Activated T-helper 2 cell treated with anti-CD3 and anti-CD28 coated beads, Interferon-gamma antibody, Interleukin-2, Interleukin-4, amounts not matched to agents 10 μg/mL and 5 μg/mL and 100 μg/mL, durations not matched to agents 14 hours and 24 hours and 36 hours (primary cell): ENCODE measurements at regions not wholly inside any gene's neighbourhood (a gene's known extent, or its start where the extent isn't known, plus 50 kb on each side); places are given as distances from the start of the nearest gene placed in this dataset.
"Not testable (repeated sequence)": the region's sequence is repeated elsewhere in the genome, so short reads cannot be mapped to it uniquely, and the experiment has no call there.

Experiments
- DNase-seq: peaks from one replicate; pipeline ENCODE4 v3.0.0; 2021; ENCODE audit warnings: low spot score
- H3K27ac Mint-ChIP-seq: one replicate; pipeline ENCODE4 v1.8.0; 2021; ENCODE audit warnings: mixed read lengths
- H3K27me3 Mint-ChIP-seq: one replicate; pipeline ENCODE4 v1.8.0; 2021; ENCODE audit warnings: low read depth, mixed read lengths
- H3K36me3 Mint-ChIP-seq: one replicate; pipeline ENCODE4 v1.8.0; 2021; ENCODE audit warnings: low read depth, mixed read lengths
- H3K4me1 Mint-ChIP-seq: one replicate; pipeline ENCODE4 v1.8.0; 2021; ENCODE audit warnings: low read depth, mixed read lengths
- H3K4me3 Mint-ChIP-seq: one replicate; pipeline ENCODE4 v1.8.0; 2021; ENCODE audit warnings: low read depth, mild to moderate bottlenecking, moderate library complexity, mixed read lengths
- H3K9me3 Mint-ChIP-seq: one replicate; pipeline ENCODE4 v1.8.0; 2021; ENCODE audit warnings: mixed read lengths
- intact Hi-C: fragments of 100-400 bp; cut with micrococcal nuclease; formaldehyde crosslinking; loops from one replicate; pipeline ENCODE4 v1.15.1; 2023

- Mint-ChIP-seq H3K27ac (no peak overlapping the region), H3K27me3 (peaks cover 2% of the 10 kb centered on the region), H3K4me1 (peaks cover 2% of the 10 kb centered on the region), H3K4me3 (no peak overlapping the region), H3K9me3 (no peaks in the 10 kb centered on the region), H3K36me3 (no peaks in the 10 kb centered on the region)
- no peak for DNase-seq
- intact Hi-C loops, result loop anchor here (2.0 to 5.0 kb wide), 2 partner anchors 116 to 457 kb away; no protein-coding TSS in a partner anchor
Measured at GRCh38 chr1:181936269-181936668, 125.2 kb downstream of the ZNF648 start.

- H3K4me1 Mint-ChIP-seq, result no peaks in the 10 kb centered on the region
- no peak for DNase-seq
- peaks cover 6% of the 10 kb centered on the region for H3K27me3 Mint-ChIP-seq
- H3K9me3 Mint-ChIP-seq, result no peaks in the 10 kb centered on the region
- H3K27ac Mint-ChIP-seq, result no peak overlapping the region
- H3K4me3 Mint-ChIP-seq, result no peak overlapping the region
- no peaks in the 10 kb centered on the region for H3K36me3 Mint-ChIP-seq
- intact Hi-C loops, result no loop called here
Measured at GRCh38 chr1:181931873-181932272, 129.6 kb downstream of the ZNF648 start.

- no peaks in the 10 kb centered on the region for H3K36me3 Mint-ChIP-seq
- H3K4me3 Mint-ChIP-seq, result no peak overlapping the region
- peaks cover 12% of the 10 kb centered on the region for H3K27me3 Mint-ChIP-seq
- intact Hi-C loops, result no loop called here
- DNase-seq, result no peak
- no peaks in the 10 kb centered on the region for H3K9me3 Mint-ChIP-seq
- no peaks in the 10 kb centered on the region for H3K4me1 Mint-ChIP-seq
- H3K27ac Mint-ChIP-seq, result no peak overlapping the region
Measured at GRCh38 chr1:181930187-181930586, 131.3 kb downstream of the ZNF648 start.

GRCh38 chr1:181926697-181927096 lies 134.8 kb downstream of the ZNF648 start:
- intact Hi-C loops, result no loop called here
- peaks cover 10% of the 10 kb centered on the region for H3K27me3 Mint-ChIP-seq
- H3K27ac Mint-ChIP-seq, result no peak overlapping the region
- no peaks in the 10 kb centered on the region for H3K36me3 Mint-ChIP-seq
- DNase-seq, result no peak
- no peaks in the 10 kb centered on the region for H3K9me3 Mint-ChIP-seq
- H3K4me3 Mint-ChIP-seq, result no peak overlapping the region
- no peaks in the 10 kb centered on the region for H3K4me1 Mint-ChIP-seq

GRCh38 chr1:181924034-181924433 lies 137.5 kb downstream of the ZNF648 start:
- H3K27me3 Mint-ChIP-seq, result peaks cover 10% of the 10 kb centered on the region
- DNase-seq, H3K4me1 Mint-ChIP-seq, H3K36me3 Mint-ChIP-seq, H3K9me3 Mint-ChIP-seq, intact Hi-C loops, H3K27ac Mint-ChIP-seq, H3K4me3 Mint-ChIP-seq: not testable (repeated sequence)

GRCh38 chr1:181919542-181919941 lies 142.0 kb downstream of the ZNF648 start:
- Mint-ChIP-seq H3K36me3 (no peaks in the 10 kb centered on the region), H3K4me1 (no peaks in the 10 kb centered on the region), H3K27me3 (no peaks in the 10 kb centered on the region), H3K9me3 (no peaks in the 10 kb centered on the region), H3K27ac (no peak overlapping the region), H3K4me3 (no peak overlapping the region)
- intact Hi-C loops, result no loop called here
- DNase-seq, result no peak

- Mint-ChIP-seq H3K4me3 (no peak overlapping the region), H3K27ac (no peak overlapping the region), H3K36me3 (no peaks in the 10 kb centered on the region), H3K4me1 (no peaks in the 10 kb centered on the region), H3K9me3 (no peaks in the 10 kb centered on the region), H3K27me3 (no peaks in the 10 kb centered on the region)
- no peak for DNase-seq
- intact Hi-C loops, result no loop called here
Measured at GRCh38 chr1:181918880-181919525, 142.5 kb downstream of the ZNF648 start.

GRCh38 chr1:181911715-181912114 lies 149.8 kb downstream of the ZNF648 start:
- peaks cover 5% of the 10 kb centered on the region for H3K27me3 Mint-ChIP-seq
- no peak overlapping the region for H3K27ac Mint-ChIP-seq
- intact Hi-C loops, result no loop called here
- H3K4me1 Mint-ChIP-seq, result no peaks in the 10 kb centered on the region
- H3K9me3 Mint-ChIP-seq, result no peaks in the 10 kb centered on the region
- H3K36me3 Mint-ChIP-seq, result no peaks in the 10 kb centered on the region
- H3K4me3 Mint-ChIP-seq, result no peak overlapping the region
- DNase-seq, result no peak

GRCh38 chr1:181910905-181911304 lies 150.6 kb downstream of the ZNF648 start:
- H3K9me3 Mint-ChIP-seq, result no peaks in the 10 kb centered on the region
- no peak overlapping the region for H3K4me3 Mint-ChIP-seq
- peaks cover 5% of the 10 kb centered on the region for H3K27me3 Mint-ChIP-seq
- no peak overlapping the region for H3K27ac Mint-ChIP-seq
- H3K36me3 Mint-ChIP-seq, result no peaks in the 10 kb centered on the region
- H3K4me1 Mint-ChIP-seq, result no peaks in the 10 kb centered on the region
- intact Hi-C loops, result no loop called here
- DNase-seq, result no peak

GRCh38 chr1:181909010-181909409 lies 152.5 kb downstream of the ZNF648 start:
- no peaks in the 10 kb centered on the region for H3K36me3 Mint-ChIP-seq

GRCh38 chr1:181906631-181907030 lies 154.9 kb downstream of the ZNF648 start:
- Mint-ChIP-seq H3K36me3 (no peaks in the 10 kb centered on the region), H3K9me3 (no peaks in the 10 kb centered on the region), H3K27ac (no peak overlapping the region), H3K27me3 (peaks cover 5% of the 10 kb centered on the region), H3K4me3 (no peak overlapping the region), H3K4me1 (no peaks in the 10 kb centered on the region)
- no peak for DNase-seq
- intact Hi-C loops, result no loop called here

More at GRCh38 chr1:181909010-181909409, 152.5 kb downstream of the ZNF648 start:
- intact Hi-C loops, result no loop called here
- Mint-ChIP-seq H3K27ac (no peak overlapping the region), H3K4me3 (no peak overlapping the region), H3K27me3 (peaks cover 5% of the 10 kb centered on the region), H3K9me3 (no peaks in the 10 kb centered on the region), H3K4me1 (no peaks in the 10 kb centered on the region)
- no peak for DNase-seq

- Mint-ChIP-seq H3K36me3 (no peaks in the 10 kb centered on the region), H3K4me3 (no peak overlapping the region), H3K4me1 (no peaks in the 10 kb centered on the region), H3K27ac (no peak overlapping the region), H3K9me3 (no peaks in the 10 kb centered on the region), H3K27me3 (peaks cover 5% of the 10 kb centered on the region)
- no peak for DNase-seq
- intact Hi-C loops, result no loop called here
Measured at GRCh38 chr1:181905944-181906597, 155.4 kb downstream of the ZNF648 start.

GRCh38 chr1:181898773-181899172 lies 162.7 kb downstream of the ZNF648 start:
- H3K27ac Mint-ChIP-seq, result no peak overlapping the region
- H3K36me3 Mint-ChIP-seq, result no peaks in the 10 kb centered on the region
- no peaks in the 10 kb centered on the region for H3K4me1 Mint-ChIP-seq
- peaks cover 4% of the 10 kb centered on the region for H3K27me3 Mint-ChIP-seq
- DNase-seq, result no peak
- no peak overlapping the region for H3K4me3 Mint-ChIP-seq
- intact Hi-C loops, result no loop called here
- no peaks in the 10 kb centered on the region for H3K9me3 Mint-ChIP-seq
